Heart right ventricle (tissue), 16 donors: ENCODE measurements at regions not wholly inside any gene's neighbourhood (a gene's known extent, or its start where the extent isn't known, plus 50 kb on each side); places are given as distances from the start of the nearest gene placed in this dataset.

Source experiments
- ATAC-seq, 8 donors: fragments of 200-7000 bp; cut with Tn5 transposase; one replicate each; pipeline ENCODE4 v1.9.1; 2020; ENCODE audit warnings: mild to moderate bottlenecking in 8 of 8, moderate library complexity in 8 of 8, moderate number of reproducible peaks in 1 of 8
- DNase-seq, 2 donors: peaks; one replicate each; pipeline ENCODE4 v3.0.0-alpha.2; 2020
- H3K27ac ChIP-seq, 10 donors: fragments of 200-600 bp; sonication (generic) in 2 of 10; one replicate each; pipeline versions ENCODE4 v1.5.0 to v1.8.0; 2020 to 2022; ENCODE audit warnings: mild to moderate bottlenecking in 3 of 10
- H3K27me3 ChIP-seq, 7 donors: fragments of 200-600 bp; one replicate each; pipeline ENCODE4 v1.8.0; 2021 to 2022; ENCODE audit warnings: mild to moderate bottlenecking in 2 of 7
- H3K36me3 ChIP-seq, 9 donors: fragments of 200-600 bp; sonication (generic) in 1 of 9; one replicate each; pipeline versions ENCODE4 v1.5.0 to v1.8.0; 2020 to 2022; ENCODE audit warnings: mild to moderate bottlenecking in 2 of 9
- H3K4me1 ChIP-seq, 9 donors: fragments of 200-600 bp; sonication (generic) in 1 of 9; one replicate each; pipeline versions ENCODE4 v1.5.0 to v1.8.0; 2020 to 2022; ENCODE audit warnings: mild to moderate bottlenecking in 4 of 9
- H3K4me3 ChIP-seq, 10 donors: fragments of 200-600 bp; sonication (generic) in 2 of 10; one replicate each; pipeline versions ENCODE4 v1.5.0 to v1.8.0; 2020 to 2022; ENCODE audit warnings: mild to moderate bottlenecking in 7 of 10, moderate library complexity in 2 of 10
- H3K9me3 ChIP-seq, 11 donors: fragments of 200-600 bp in 10 of 11; sonication (generic) in 2 of 11; one replicate each; pipeline versions ENCODE4 v1.5.0 to v1.8.0; 2013 to 2022; ENCODE audit warnings: mild to moderate bottlenecking in 2 of 11, control low read depth in 1 of 11, moderate library complexity in 1 of 11
- WGBS, 2 donors: extraction: QIAGEN DNeasy Blood & Tissue Kit; methylation state at CpG; one replicate each; pipeline ENCODE4 v1.1.7; 2013; ENCODE audit warnings: inconsistent platforms in 1 of 2; 5-methylcytosine and 5-hydroxymethylcytosine counted together
- intact Hi-C, 10 donors: fragments of 100-400 bp; cut with DNase I; formaldehyde crosslinking; loops; one replicate each; pipeline versions ENCODE4 v1.11.1 to v1.14.2; 2022
- TF ChIP-seq, protein P1 (sequence below), 9 donors: fragments of 200-600 bp; sonication (generic) in 2 of 9; IDR thresholded peaks; one replicate each; pipeline versions ENCODE4 v1.5.0 to v1.8.0; 2021 to 2022; ENCODE audit warnings: antibody characterized with exemption in 9 of 9, mild to moderate bottlenecking in 5 of 9, moderate library complexity in 1 of 9
- donor health status: Arrhythmogenic right ventricular cardiomyopathy.
- donor health status: ischemic (EF 13 %, LVEDD 7.1; RV severe dilation, severe dysfunction).
- donor health status: healthy with polysubstance abuse.
- donor health status: DM: no; HTN: yes; CAD: no.
- donor health status: DM: no; HTN: no; CAD: no.
- donor health status: ischemic (EF 25% LVEDD 6.9; RV normal size, moderate dysfunction).
- donor health status: ischemic (EF 25% LVEDD 5.7; RV mildly dilated, moderate dysfunction).
- donor health status: healthy.
- donor health status: DM: yes; HTN: yes; CAD: no.
- donor health status: Ischemic cardiomyopathy.
- donor health status: ischemic (EF 35%, LVEDD 5.7; RV mildly dilated, moderate dysfunction).
- donor health status: nonischemic (EF 11% LVEDD 7.7; RV severe dilation, severe dysfunction).
- donor health status: DM: yes; HTN: yes; CAD: no.
- donor health status: PGD.
- donor health status: ischemic (EF 29% LVEDD 5.4; RV normal size, mild dysfunction).
- donor health status: nonischemic (EF 23%, LVEDD 6.1; RV moderate dilation, normal function).

DNA sequence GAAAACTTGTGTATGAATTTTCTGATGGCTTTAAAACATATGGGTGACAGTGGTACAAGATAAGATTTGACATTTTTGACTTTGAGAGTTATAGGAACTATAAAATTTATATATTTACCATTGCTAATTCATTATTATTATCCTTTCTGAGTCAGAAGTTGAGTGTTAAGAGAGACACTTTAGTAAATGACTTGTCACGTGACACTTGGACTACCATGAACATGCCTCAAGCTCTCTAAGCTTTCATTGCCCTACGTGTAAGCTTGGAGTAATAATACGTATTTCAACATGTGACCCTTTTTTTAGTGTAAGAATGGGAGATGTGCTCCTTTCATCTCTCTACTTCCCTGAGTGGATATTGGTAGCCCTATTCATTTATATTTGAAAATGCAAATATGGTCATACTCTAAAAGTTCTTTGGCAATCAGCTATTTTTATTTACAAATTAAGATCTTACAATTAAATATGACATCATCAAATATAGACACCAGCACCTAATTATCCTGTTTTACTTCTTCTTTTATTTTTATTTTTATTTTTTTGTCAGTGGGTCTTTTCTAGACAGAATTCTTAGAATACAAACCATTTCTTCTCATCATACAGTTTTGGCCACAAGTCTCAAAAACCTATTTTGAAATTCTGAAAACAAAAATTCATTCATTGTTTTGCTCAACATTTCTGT is 837.0 kb downstream of the PDHA2 start:
- WGBS, 2 donors: 76 to 81% methylated on average over 3 of the region's 3 CpGs
- no peak for ATAC-seq
- intact Hi-C loops: no loop called here
- no peaks in the 10 kb centered on the region for H3K27me3 ChIP-seq
- DNase-seq: no peak
- no peaks in the 10 kb centered on the region for H3K4me1 ChIP-seq
- no peak overlapping the region for H3K27ac ChIP-seq
- H3K4me3 ChIP-seq: no peak overlapping the region
- H3K36me3 ChIP-seq: no peaks in the 10 kb centered on the region
- TF ChIP-seq, protein P1, sequence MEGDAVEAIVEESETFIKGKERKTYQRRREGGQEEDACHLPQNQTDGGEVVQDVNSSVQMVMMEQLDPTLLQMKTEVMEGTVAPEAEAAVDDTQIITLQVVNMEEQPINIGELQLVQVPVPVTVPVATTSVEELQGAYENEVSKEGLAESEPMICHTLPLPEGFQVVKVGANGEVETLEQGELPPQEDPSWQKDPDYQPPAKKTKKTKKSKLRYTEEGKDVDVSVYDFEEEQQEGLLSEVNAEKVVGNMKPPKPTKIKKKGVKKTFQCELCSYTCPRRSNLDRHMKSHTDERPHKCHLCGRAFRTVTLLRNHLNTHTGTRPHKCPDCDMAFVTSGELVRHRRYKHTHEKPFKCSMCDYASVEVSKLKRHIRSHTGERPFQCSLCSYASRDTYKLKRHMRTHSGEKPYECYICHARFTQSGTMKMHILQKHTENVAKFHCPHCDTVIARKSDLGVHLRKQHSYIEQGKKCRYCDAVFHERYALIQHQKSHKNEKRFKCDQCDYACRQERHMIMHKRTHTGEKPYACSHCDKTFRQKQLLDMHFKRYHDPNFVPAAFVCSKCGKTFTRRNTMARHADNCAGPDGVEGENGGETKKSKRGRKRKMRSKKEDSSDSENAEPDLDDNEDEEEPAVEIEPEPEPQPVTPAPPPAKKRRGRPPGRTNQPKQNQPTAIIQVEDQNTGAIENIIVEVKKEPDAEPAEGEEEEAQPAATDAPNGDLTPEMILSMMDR (IDR thresholded peaks at IDR 0.05): no peak
- H3K9me3 ChIP-seq: peaks cover 0 to 12% (median 0%) of the 10 kb centered on the region in 11 donors

DNA sequence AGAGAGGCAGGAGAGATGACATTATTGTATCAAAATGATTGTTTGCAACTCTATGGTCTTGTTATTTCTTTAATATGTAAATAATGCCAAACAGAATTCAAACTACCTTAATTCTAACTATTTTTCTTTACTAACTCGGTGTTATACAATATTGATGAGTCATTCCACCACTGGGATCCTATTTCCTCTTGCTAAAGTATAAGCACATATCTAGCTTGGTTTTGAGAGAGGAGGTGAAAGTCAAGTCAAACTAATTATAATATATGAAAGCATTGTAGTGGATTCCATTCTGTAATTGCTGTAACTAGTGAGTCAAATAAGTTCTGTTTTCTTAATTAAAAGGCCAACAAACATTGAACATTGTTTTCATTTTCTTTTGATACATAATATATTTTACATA is 837.6 kb downstream of the PDHA2 start:
- H3K9me3 ChIP-seq: peaks cover 0 to 12% (median 0%) of the 10 kb centered on the region in 11 donors
- TF ChIP-seq, protein P1 (IDR thresholded peaks at IDR 0.05): no peak

DNA sequence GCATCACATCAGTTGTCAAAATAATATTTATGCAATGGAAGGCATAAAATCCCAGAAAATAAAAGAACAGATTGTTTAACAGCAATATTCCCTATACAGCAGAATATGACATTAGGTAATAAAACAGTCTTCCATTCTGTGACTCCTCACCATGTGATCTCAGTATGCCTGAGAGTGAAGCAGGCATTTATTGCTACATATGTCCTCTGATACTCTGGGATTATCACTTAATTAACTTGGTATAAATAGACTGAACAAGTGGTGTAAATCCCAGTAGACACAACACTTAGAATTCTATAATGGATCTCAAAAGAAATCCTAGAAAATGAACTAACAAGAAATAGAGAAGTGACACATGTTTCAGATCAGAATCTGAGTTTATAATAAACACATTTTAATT is 841.3 kb downstream of the PDHA2 start:
- DNase-seq (no peak), ATAC-seq (no peak)
- Histone ChIP-seq H3K4me3 (no peak overlapping the region), H3K36me3 (no peaks in the 10 kb centered on the region), H3K27ac (no peak overlapping the region), H3K4me1 (no peaks in the 10 kb centered on the region), H3K9me3 (peaks cover 0 to 12% (median 0%) of the 10 kb centered on the region in 11 donors), H3K27me3 (no peaks in the 10 kb centered on the region)
- TF ChIP-seq, protein P1 (IDR thresholded peaks at IDR 0.05): no peak
- intact Hi-C loops: no loop called here

More for the DNA sequence above, 837.6 kb downstream of the PDHA2 start:
- no peaks in the 10 kb centered on the region for H3K27me3 ChIP-seq
- no peak overlapping the region for H3K27ac ChIP-seq
- H3K36me3 ChIP-seq: no peaks in the 10 kb centered on the region
- H3K4me1 ChIP-seq: no peaks in the 10 kb centered on the region
- DNase-seq (no peak), ATAC-seq (no peak)
- no peak overlapping the region for H3K4me3 ChIP-seq
- intact Hi-C loops: no loop called here
- WGBS, 2 donors: 52 to 53% methylated on average over 1 of the region's 1 CpG

DNA sequence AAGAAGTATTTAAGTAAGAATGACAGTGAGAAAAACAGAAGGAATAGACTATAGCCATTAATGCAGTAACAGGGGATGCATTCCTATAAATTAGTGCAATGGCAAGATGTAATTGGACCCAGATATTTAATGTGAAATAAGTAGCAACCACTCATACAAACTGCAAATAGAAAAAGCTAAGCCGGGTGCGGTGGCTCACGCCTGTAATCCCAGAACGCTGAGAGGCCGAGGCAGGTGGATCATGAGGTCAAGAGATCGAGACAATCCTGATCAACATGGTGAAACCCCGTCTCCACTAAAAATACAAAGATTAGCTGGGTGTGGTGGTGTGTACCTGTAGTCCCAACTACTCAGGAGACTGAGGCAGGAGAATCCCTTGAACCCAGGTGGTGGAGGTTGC is 845.8 kb downstream of the PDHA2 start:
- DNase-seq: no peak

More for the DNA sequence above, 845.8 kb downstream of the PDHA2 start:
- TF ChIP-seq, protein P1 (IDR thresholded peaks at IDR 0.05): no peak
- H3K36me3 ChIP-seq: no peaks in the 10 kb centered on the region
- H3K4me1 ChIP-seq: no peaks in the 10 kb centered on the region
- H3K9me3 ChIP-seq: peaks cover 0 to 7% (median 0%) of the 10 kb centered on the region in 11 donors
- WGBS, 2 donors: 93 to 97% methylated on average over 7 of the region's 7 CpGs
- no peak overlapping the region for H3K4me3 ChIP-seq
- intact Hi-C loops: loop anchor here in 1 of 10 donors (5.0 kb wide), 1 partner anchor 343 kb away; no protein-coding TSS in a partner anchor
- ATAC-seq: no peak
- no peaks in the 10 kb centered on the region for H3K27me3 ChIP-seq
- no peak overlapping the region for H3K27ac ChIP-seq
